A549 (cell line): ENCODE measurements at regions not wholly inside any gene's neighbourhood (a gene's known extent, or its start where the extent isn't known, plus 50 kb on each side); places are given as distances from the start of the nearest gene placed in this dataset.

ENCODE experiments used
- CTCF ChIP-seq: fragments of >200 bp; sonication (Bioruptor Twin); formaldehyde crosslinking; IDR thresholded peaks from 3 replicates; pipeline ENCODE4 v1.5.1; 2016
- EHMT2 ChIP-seq: fragments of 200-600 bp; sonication (generic); IDR thresholded peaks from 2 replicates; pipeline ENCODE4 v1.6.1; 2016; ENCODE audit warnings: antibody characterized with exemption, low read depth, mild to moderate bottlenecking, moderate library complexity
- EP300 ChIP-seq, 2 experiments: fragments of >200 bp; sonication (Bioruptor Twin); formaldehyde crosslinking; IDR thresholded peaks; 2 replicates in 1 of 2; 3 replicates in 1 of 2; pipeline ENCODE4 v1.6.1; 2016 to 2017
- HDAC2 ChIP-seq: fragments of 200-600 bp; sonication (generic); IDR thresholded peaks from 2 replicates; pipeline ENCODE4 v1.6.1; 2016
- MYC ChIP-seq: IDR thresholded peaks from 2 replicates; pipeline ENCODE4 v1.6.1; 2012; ENCODE audit warnings: mild to moderate bottlenecking, inconsistent platforms, low read length, improper control_type of control experiment, borderline replicate concordance
- NPAS2 ChIP-seq: fragments of 250-450 bp; sonication (Bioruptor Pico); IDR thresholded peaks from 2 replicates; pipeline ENCODE4 v1.8.0; 2022; ENCODE audit warnings: mild to moderate bottlenecking, moderate library complexity, borderline replicate concordance
- SMC3 ChIP-seq: fragments of >200 bp; sonication (Bioruptor Twin); formaldehyde crosslinking; IDR thresholded peaks from 3 replicates; pipeline ENCODE4 v1.6.1; 2018; ENCODE audit warnings: inconsistent platforms

- no peak for TF ChIP-seq CTCF
- no peak for TF ChIP-seq MYC
- TF ChIP-seq SMC3 = no peak
- no peak for TF ChIP-seq NPAS2
- no peak for TF ChIP-seq EHMT2
- no peak for TF ChIP-seq EP300 (IDR thresholded peaks at IDR 0.05)
- TF ChIP-seq HDAC2 = no peak
Measured at GRCh38 chr10:80878330-80878729, 340.6 kb downstream of the SH2D4B start.
